ENCODE measurements at regions not wholly inside any gene's neighbourhood (a gene's known extent, or its start where the extent isn't known, plus 50 kb on each side); places are given as distances from the start of the nearest gene placed in this dataset.
"Not testable (repeated sequence)": the region's sequence is repeated elsewhere in the genome, so short reads cannot be mapped to it uniquely, and the experiment has no call there.

DNA sequence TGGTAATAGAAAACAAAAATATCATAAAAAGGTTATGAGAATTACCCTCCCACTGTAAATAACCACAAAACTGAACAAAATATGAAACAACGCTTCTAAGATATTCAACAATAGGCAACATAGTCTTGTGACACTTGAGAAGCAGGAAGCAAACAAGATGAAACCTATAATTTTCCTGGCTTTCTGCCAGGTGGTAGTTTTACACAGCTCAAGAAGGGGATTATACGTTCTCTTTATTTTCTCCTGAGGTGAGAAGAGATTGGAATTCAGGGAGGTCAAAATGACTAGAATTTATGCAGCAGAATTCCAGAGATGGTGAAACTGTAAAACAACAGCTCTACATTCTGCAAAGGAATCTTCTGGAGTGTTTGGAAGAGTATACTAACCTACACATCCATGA, 186.0 kb downstream of the HHIP start:
- no peak overlapping the region for H3K4me3 ChIP-seq (ENCODE audit: low read depth, low read length)
- no peaks in the 10 kb centered on the region for H3K4me1 ChIP-seq (ENCODE audit: control insufficient read depth, insufficient read depth, low read length)
- WGBS (ENCODE audit: insufficient coverage), result no CpG with 5 or more reads among the region's 2 CpGs
- H3K9me3 ChIP-seq (ENCODE audit: control insufficient read depth, insufficient read depth, low read length), result no peaks in the 10 kb centered on the region
- H3K36me3 ChIP-seq (ENCODE audit: control insufficient read depth, insufficient read depth, low read length), result no peaks in the 10 kb centered on the region
- no peaks in the 10 kb centered on the region for H3K27me3 ChIP-seq (ENCODE audit: control insufficient read depth, insufficient read depth, low read length)
- no peak overlapping the region for H3K27ac ChIP-seq (ENCODE audit: low read depth, low read length)
- DNase-seq (ENCODE audit: low read depth in 4 of 6, low spot score in 6 of 6), result no peak

DNA sequence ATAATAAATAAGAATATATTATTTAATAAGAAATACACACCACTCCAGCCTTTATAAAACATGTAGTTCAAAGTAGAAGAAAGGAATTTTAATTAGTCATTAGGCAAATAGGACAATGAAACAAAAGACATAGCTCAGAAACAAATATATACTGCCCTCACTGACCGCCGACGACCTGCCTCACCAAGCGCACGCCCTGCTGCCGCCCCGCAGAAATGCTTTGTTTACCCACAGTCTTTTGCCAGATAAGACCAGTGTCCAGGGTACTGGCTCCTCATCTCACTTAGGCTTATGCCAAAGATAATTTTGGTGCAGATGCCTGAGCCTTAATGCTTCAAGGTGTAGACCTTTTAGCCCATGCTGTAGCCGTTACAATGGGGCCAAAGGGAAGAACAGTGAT, 199.5 kb downstream of the HHIP start:
- Histone ChIP-seq H3K27ac (ENCODE audit: low read depth, low read length) (no peak overlapping the region), H3K9me3 (ENCODE audit: control insufficient read depth, insufficient read depth, low read length) (peaks cover 2% of the 10 kb centered on the region), H3K36me3 (ENCODE audit: control insufficient read depth, insufficient read depth, low read length) (no peaks in the 10 kb centered on the region), H3K27me3 (ENCODE audit: control insufficient read depth, insufficient read depth, low read length) (no peaks in the 10 kb centered on the region), H3K4me1 (ENCODE audit: control insufficient read depth, insufficient read depth, low read length) (no peaks in the 10 kb centered on the region), H3K4me3 (ENCODE audit: low read depth, low read length) (no peak overlapping the region)
- 91% methylated on average over 8 of the region's 8 CpGs for WGBS (ENCODE audit: insufficient coverage)
- DNase-seq (ENCODE audit: low read depth in 4 of 6, low spot score in 6 of 6), result no peak

DNA sequence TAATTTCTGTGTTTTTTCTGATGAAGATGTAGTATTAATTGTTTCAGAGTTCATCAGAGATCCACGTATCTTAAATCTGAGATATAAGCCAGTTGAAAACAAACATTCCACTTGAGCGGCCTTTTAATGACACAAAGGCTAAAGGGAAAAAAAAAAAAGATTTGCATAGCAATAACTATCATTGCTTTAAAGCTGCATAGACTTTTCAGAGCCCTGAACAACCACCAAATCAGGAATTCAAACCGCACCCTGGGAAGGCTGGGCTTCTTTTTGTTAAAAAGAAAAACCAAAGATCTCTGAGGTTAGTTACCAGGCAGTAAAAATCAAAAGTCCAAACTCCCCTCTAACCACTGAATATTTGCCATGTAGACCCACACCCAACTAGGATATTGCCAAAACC, 206.0 kb downstream of the HHIP start:
- no CpG with 5 or more reads among the region's 3 CpGs for WGBS (ENCODE audit: insufficient coverage)
- Histone ChIP-seq H3K27me3 (ENCODE audit: control insufficient read depth, insufficient read depth, low read length) (no peaks in the 10 kb centered on the region), H3K27ac (ENCODE audit: low read depth, low read length) (no peak overlapping the region), H3K36me3 (ENCODE audit: control insufficient read depth, insufficient read depth, low read length) (no peaks in the 10 kb centered on the region), H3K4me1 (ENCODE audit: control insufficient read depth, insufficient read depth, low read length) (no peaks in the 10 kb centered on the region), H3K4me3 (ENCODE audit: low read depth, low read length) (no peak overlapping the region), H3K9me3 (ENCODE audit: control insufficient read depth, insufficient read depth, low read length) (no peaks in the 10 kb centered on the region)
- no peak for DNase-seq (ENCODE audit: low read depth in 4 of 6, low spot score in 6 of 6)

DNA sequence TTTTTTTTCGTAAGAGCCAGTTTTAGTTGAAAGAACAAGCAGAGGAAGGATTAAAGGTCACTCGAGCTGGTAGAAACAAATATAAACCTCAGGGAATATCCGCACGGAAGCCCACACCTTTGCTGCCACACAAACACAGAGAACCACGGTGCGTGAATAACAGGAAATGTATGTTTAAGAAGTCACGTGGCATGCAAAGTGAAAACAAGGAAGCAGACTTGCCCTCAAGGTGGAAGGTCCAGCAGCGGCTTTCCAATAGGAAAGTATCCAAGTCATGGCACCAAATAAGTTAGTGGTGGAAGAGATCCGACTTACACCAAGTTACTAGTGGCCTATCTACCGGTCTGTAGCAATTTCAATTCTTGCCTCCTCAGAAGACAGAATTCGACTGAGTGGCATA, 215.5 kb downstream of the HHIP start:
- peaks cover 1% of the 10 kb centered on the region for H3K9me3 ChIP-seq (ENCODE audit: control insufficient read depth, insufficient read depth, low read length)
- H3K4me3 ChIP-seq (ENCODE audit: low read depth, low read length), result no peak overlapping the region
- WGBS (ENCODE audit: insufficient coverage), result 88% methylated on average over 10 of the region's 11 CpGs
- H3K4me1 ChIP-seq (ENCODE audit: control insufficient read depth, insufficient read depth, low read length), result no peaks in the 10 kb centered on the region
- DNase-seq (ENCODE audit: low read depth in 4 of 6, low spot score in 6 of 6), result no peak
- no peak overlapping the region for H3K27ac ChIP-seq (ENCODE audit: low read depth, low read length)
- H3K27me3 ChIP-seq (ENCODE audit: control insufficient read depth, insufficient read depth, low read length), result no peaks in the 10 kb centered on the region
- no peaks in the 10 kb centered on the region for H3K36me3 ChIP-seq (ENCODE audit: control insufficient read depth, insufficient read depth, low read length)

DNA sequence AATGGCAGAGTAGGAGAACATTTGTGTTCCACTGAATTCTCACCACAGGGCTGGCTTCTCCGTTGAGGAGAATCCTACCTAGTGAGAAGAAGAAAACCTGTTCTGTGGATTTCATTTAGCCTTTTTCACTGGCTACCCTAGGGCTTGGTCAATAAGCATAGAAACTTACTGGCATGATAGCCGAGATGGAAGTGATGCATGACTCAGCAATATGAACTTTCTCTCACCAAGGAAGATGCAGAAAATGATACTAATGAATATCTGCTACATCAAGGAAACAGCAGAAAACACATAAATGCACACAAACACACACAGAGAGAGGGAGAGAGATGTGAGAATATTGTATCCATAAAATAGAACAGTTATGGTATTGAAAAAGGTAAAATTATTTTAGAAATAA, 216.3 kb downstream of the HHIP start:
- Histone ChIP-seq H3K4me1 (ENCODE audit: control insufficient read depth, insufficient read depth, low read length) (no peaks in the 10 kb centered on the region), H3K27me3 (ENCODE audit: control insufficient read depth, insufficient read depth, low read length) (no peaks in the 10 kb centered on the region), H3K9me3 (ENCODE audit: control insufficient read depth, insufficient read depth, low read length) (peaks cover 1% of the 10 kb centered on the region), H3K27ac (ENCODE audit: low read depth, low read length) (no peak overlapping the region), H3K4me3 (ENCODE audit: low read depth, low read length) (no peak overlapping the region), H3K36me3 (ENCODE audit: control insufficient read depth, insufficient read depth, low read length) (no peaks in the 10 kb centered on the region)
- no peak for DNase-seq (ENCODE audit: low read depth in 4 of 6, low spot score in 6 of 6)
- no CpG with 5 or more reads among the region's 2 CpGs for WGBS (ENCODE audit: insufficient coverage)

DNA sequence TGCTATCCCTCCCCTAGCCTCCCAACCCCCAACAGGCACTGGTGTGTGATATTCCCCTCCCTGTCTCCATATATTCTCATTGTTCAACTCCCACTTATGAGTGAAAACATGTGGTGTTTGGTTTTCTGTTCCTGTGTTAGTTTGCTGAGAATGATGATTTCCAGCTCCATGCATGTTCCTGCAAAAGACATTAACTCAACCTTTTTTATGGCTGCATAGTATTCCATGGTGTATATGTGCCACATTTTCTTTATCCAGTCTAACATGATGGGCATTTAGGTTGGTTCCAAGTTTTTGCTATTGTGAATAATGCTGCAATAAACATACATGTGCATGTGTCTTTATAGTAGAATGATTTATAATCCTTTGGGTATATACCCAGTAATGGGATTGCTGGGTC, 218.9 kb downstream of the HHIP start:
- H3K4me3 ChIP-seq (ENCODE audit: low read depth, low read length); H3K27me3 ChIP-seq (ENCODE audit: control insufficient read depth, insufficient read depth, low read length); H3K36me3 ChIP-seq (ENCODE audit: control insufficient read depth, insufficient read depth, low read length); H3K4me1 ChIP-seq (ENCODE audit: control insufficient read depth, insufficient read depth, low read length); H3K27ac ChIP-seq (ENCODE audit: low read depth, low read length); H3K9me3 ChIP-seq (ENCODE audit: control insufficient read depth, insufficient read depth, low read length); DNase-seq (ENCODE audit: low read depth in 4 of 6, low spot score in 6 of 6): not testable (repeated sequence)

DNA sequence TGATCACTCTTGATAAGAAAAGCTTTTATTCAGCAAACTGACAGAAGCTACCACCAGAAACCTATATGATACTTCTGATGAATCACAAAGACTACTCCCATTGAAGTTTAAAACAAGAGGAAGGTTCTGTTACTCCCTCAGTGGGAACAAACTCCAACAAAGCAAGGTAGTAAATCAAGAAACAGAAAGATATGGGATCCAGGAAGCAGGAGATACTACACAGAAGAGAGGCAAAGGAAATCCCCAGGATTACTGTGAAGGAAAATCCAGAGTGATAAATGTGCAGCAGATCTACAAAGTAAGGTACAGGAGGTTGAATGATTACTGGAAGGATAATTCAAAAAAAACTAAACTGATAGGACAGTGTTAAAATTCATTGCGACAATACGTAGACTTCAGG, 222.4 kb downstream of the HHIP start:
- Histone ChIP-seq H3K27ac (ENCODE audit: low read depth, low read length) (no peak overlapping the region), H3K4me3 (ENCODE audit: low read depth, low read length) (no peak overlapping the region), H3K27me3 (ENCODE audit: control insufficient read depth, insufficient read depth, low read length) (no peaks in the 10 kb centered on the region), H3K9me3 (ENCODE audit: control insufficient read depth, insufficient read depth, low read length) (peaks cover 1% of the 10 kb centered on the region), H3K4me1 (ENCODE audit: control insufficient read depth, insufficient read depth, low read length) (no peaks in the 10 kb centered on the region), H3K36me3 (ENCODE audit: control insufficient read depth, insufficient read depth, low read length) (no peaks in the 10 kb centered on the region)
- no peak for DNase-seq (ENCODE audit: low read depth in 4 of 6, low spot score in 6 of 6)
- WGBS (ENCODE audit: insufficient coverage), result no CpG with 5 or more reads among the region's 2 CpGs

DNA sequence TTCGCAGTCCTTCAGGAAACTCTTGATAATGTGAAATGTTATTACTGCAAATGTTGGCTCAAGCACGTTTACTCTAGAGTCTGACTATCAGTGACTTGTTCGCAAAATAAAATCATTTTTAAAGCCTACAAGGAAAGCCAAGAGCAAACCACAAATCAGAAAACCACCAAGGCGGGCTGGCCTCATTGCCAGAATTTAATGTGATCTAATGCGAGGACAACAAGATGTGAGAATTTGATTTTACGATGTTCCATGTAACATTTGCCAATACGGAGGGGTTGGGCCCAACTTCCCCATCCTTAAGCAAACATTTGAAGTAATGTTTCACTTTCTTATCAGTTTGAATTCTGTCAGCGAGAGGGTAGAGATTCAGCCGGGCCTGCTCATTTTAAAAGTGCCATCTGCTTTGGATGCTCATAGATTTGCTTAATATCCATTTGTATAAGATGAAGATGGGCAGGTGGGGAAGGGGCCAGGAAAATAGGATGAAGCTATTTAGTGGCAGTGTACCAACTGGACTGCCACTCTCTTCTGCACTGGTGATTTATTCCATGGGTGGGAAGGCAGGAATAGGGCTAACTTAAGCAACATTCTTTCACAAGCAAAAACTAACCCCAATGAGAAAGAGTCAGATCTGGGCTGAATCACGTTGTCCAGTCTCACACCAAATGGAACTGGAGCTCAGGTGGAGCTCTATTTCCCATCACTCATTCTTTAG, 225.3 kb downstream of the ANAPC10 start:
- H3K27me3 ChIP-seq (ENCODE audit: control insufficient read depth, insufficient read depth, low read length), result no peaks in the 10 kb centered on the region
- H3K36me3 ChIP-seq (ENCODE audit: control insufficient read depth, insufficient read depth, low read length), result no peaks in the 10 kb centered on the region
- DNase-seq (ENCODE audit: low read depth in 4 of 6, low spot score in 6 of 6), result peak in 1 of 6 donors; percentile 11
- no peaks in the 10 kb centered on the region for H3K9me3 ChIP-seq (ENCODE audit: control insufficient read depth, insufficient read depth, low read length)
- H3K4me3 ChIP-seq (ENCODE audit: low read depth, low read length), result no peak overlapping the region
- no peaks in the 10 kb centered on the region for H3K4me1 ChIP-seq (ENCODE audit: control insufficient read depth, insufficient read depth, low read length)
- H3K27ac ChIP-seq (ENCODE audit: low read depth, low read length), result no peak overlapping the region
- 81% methylated on average over 3 of the region's 10 CpGs for WGBS (ENCODE audit: insufficient coverage)

DNA sequence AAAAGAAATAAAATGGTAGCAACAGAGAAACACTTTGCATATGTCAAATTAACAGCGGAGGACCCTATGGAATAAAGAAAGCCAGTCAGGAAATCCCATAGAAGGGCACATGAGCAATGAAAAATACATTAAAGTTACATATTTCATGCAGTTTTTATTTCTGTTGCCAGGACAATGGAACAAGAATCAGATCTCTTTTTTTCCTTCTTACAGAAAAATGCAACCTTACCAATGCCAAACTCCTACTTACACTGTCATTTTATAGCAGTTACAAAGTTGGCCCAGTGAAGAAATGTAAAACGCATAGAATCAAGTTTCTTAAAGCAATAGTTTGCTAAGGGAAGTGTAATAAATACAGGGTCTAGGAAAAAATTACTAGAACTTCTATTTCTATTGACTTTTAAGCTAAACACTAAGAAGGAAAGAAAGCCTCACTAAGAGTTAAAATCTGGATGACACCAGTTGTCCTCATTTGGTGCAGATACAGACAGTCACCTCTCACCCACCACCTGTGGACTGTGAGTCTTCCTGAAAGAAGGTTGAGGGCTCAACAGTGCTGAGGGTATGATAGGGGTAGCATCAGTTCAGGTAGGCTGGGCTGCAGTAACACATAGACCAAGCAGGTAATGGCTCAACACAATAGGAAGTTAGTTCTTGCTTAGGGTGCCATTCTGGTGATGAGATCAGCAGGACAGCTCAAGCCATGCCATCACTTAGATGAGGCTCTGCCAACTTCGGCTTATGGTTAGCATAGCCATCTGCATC, 224.6 kb downstream of the ANAPC10 start:
- no peak for DNase-seq (ENCODE audit: low read depth in 4 of 6, low spot score in 6 of 6)
- Histone ChIP-seq H3K27me3 (ENCODE audit: control insufficient read depth, insufficient read depth, low read length) (no peaks in the 10 kb centered on the region), H3K4me3 (ENCODE audit: low read depth, low read length) (no peak overlapping the region), H3K27ac (ENCODE audit: low read depth, low read length) (no peak overlapping the region), H3K9me3 (ENCODE audit: control insufficient read depth, insufficient read depth, low read length) (no peaks in the 10 kb centered on the region), H3K4me1 (ENCODE audit: control insufficient read depth, insufficient read depth, low read length) (no peaks in the 10 kb centered on the region), H3K36me3 (ENCODE audit: control insufficient read depth, insufficient read depth, low read length) (no peaks in the 10 kb centered on the region)
- WGBS (ENCODE audit: insufficient coverage), result 100% methylated on average over 2 of the region's 3 CpGs

DNA sequence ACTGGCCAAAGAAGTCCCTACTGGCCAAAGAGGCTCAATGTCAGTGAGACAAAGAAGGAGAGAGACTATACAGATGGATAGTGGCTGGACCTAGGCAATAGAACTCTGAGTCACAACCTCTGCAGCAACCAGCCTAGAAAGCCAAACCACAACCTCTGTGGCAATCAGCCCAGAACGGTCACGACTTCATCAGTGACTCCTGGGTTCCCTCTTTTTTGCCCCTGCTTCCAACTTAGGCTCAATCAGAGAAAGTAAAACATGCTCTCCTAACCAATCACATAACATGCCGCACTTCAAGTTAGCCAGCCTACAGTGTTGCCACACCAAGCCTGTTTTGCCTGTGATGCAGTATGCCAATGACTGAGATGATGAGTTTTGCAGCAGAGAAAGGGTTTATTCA, 203.4 kb downstream of the ANAPC10 start:
- no peaks in the 10 kb centered on the region for H3K27me3 ChIP-seq (ENCODE audit: control insufficient read depth, insufficient read depth, low read length)
- H3K36me3 ChIP-seq (ENCODE audit: control insufficient read depth, insufficient read depth, low read length), result no peaks in the 10 kb centered on the region
- H3K4me1 ChIP-seq (ENCODE audit: control insufficient read depth, insufficient read depth, low read length), result no peaks in the 10 kb centered on the region
- H3K27ac ChIP-seq (ENCODE audit: low read depth, low read length), result no peak overlapping the region
- no peak overlapping the region for H3K4me3 ChIP-seq (ENCODE audit: low read depth, low read length)
- WGBS (ENCODE audit: insufficient coverage), result 95% methylated on average over 2 of the region's 3 CpGs
- no peaks in the 10 kb centered on the region for H3K9me3 ChIP-seq (ENCODE audit: control insufficient read depth, insufficient read depth, low read length)
- no peak for DNase-seq (ENCODE audit: low read depth in 4 of 6, low spot score in 6 of 6)
